Upper lobe of right lung (tissue), 1 donor: ENCODE measurements at regions not wholly inside any gene's neighbourhood (a gene's known extent, or its start where the extent isn't known, plus 50 kb on each side); places are given as distances from the start of the nearest gene placed in this dataset.

Source experiments
- ATAC-seq: fragments of 200-7000 bp; cut with Tn5 transposase; one replicate; pipeline ENCODE4 v1.9.1; 2020; ENCODE audit warnings: mild to moderate bottlenecking, moderate library complexity
- DNase-seq: peaks from one replicate; pipeline ENCODE4 v3.0.0-alpha.2; 2020
- H3K27ac ChIP-seq: fragments of 200-600 bp; one replicate; pipeline ENCODE4 v1.8.0; 2022
- H3K27me3 ChIP-seq: fragments of 200-600 bp; one replicate; pipeline ENCODE4 v1.8.0; 2022; ENCODE audit warnings: mild to moderate bottlenecking
- H3K36me3 ChIP-seq: fragments of 200-600 bp; one replicate; pipeline ENCODE4 v1.8.0; 2022
- H3K4me1 ChIP-seq: fragments of 200-600 bp; one replicate; pipeline ENCODE4 v1.8.0; 2022
- H3K4me3 ChIP-seq: fragments of 200-600 bp; one replicate; pipeline ENCODE4 v1.8.0; 2022; ENCODE audit warnings: mild to moderate bottlenecking
- H3K9me3 ChIP-seq: fragments of 200-600 bp; one replicate; pipeline ENCODE4 v1.8.0; 2022
- CTCF ChIP-seq: fragments of 200-600 bp; IDR thresholded peaks from one replicate; pipeline ENCODE4 v1.8.0; 2022; ENCODE audit warnings: antibody characterized with exemption
- intact Hi-C: fragments of 100-400 bp; cut with DNase I; formaldehyde crosslinking; loops from one replicate; pipeline ENCODE4 v1.11.0; 2022
- donor health status: DM: no; HTN: yes; CAD: no; lungs with severe emphysema.

GRCh38 chr1:29640428-29640785, 404.1 kb downstream of the PTPRU start:
- TF ChIP-seq CTCF, result no peak
- H3K4me3 ChIP-seq, result no peak overlapping the region
- H3K36me3 ChIP-seq, result no peaks in the 10 kb centered on the region
- no peak for DNase-seq
- no peaks in the 10 kb centered on the region for H3K27me3 ChIP-seq
- no peaks in the 10 kb centered on the region for H3K4me1 ChIP-seq
- intact Hi-C loops, result no loop called here
- no peak overlapping the region for H3K27ac ChIP-seq
- no peak for ATAC-seq
- no peaks in the 10 kb centered on the region for H3K9me3 ChIP-seq

DNA sequence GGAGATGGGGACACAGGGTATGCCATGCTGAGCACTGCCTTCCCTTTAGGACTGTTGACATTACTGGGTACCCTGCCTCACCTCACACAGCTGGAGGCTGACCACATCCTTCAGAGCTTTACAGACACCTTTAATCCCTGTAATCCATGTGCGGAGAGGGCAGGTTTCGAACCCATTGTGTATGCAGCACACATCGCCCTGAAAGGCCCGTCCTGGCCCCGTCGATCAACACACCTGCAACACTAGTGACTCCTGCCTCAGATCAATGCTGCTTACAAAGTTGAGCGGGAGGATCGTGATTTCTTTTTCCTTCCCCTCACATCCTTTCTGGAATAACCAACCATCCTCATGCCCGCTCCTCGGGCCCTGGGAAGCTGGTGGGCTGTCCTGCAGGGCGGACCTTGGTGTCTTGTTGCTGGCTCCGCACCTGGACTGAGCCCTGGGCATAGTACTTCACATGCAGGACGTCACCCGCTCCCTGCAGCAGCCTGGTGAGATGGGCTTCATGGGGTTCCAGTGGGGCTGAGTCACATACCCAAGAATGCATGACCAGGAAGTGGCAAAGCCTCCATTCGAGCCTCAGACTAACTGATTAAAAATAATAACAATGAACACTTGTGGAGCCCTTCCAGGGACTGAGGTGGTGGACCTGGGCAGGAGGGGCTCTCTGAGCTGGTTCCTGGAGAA, 403.6 kb downstream of the PTPRU start:
- H3K4me1 ChIP-seq, result no peaks in the 10 kb centered on the region
- H3K9me3 ChIP-seq, result no peaks in the 10 kb centered on the region
- no peak for TF ChIP-seq CTCF
- DNase-seq, result no peak
- no peak overlapping the region for H3K4me3 ChIP-seq
- no peak overlapping the region for H3K27ac ChIP-seq
- no peaks in the 10 kb centered on the region for H3K27me3 ChIP-seq
- H3K36me3 ChIP-seq, result no peaks in the 10 kb centered on the region
- intact Hi-C loops, result no loop called here
- no peak for ATAC-seq

DNA sequence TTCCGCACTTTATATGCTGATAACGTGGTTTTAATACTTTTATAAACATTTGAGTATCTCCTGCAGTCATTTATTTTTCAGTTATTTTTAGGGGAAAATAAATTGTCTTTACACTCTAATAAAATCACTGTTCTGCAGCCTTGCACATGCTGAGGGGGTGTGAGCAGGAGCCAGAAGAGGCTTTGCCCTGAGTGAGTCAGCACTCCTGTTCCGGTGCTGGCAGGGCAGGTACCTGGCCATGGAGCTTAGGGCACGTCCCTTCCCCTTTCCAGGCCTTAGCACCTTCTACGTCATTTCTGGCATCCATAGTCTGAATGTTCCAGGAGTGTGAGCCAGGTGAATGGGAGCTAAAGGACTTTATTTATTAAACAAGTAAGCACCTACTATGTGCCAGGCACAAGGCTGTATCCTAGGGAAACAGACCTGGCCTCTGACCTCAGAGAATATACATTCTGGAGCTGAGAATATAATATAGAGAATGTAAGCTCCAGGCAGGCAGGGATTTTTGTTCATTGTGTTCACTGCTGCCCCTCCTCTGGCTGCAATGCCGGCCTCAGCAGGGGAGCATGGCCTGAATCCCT, 402.9 kb downstream of the PTPRU start:
- intact Hi-C loops, result no loop called here
- peak; percentile 20 for ATAC-seq
- Histone ChIP-seq H3K4me1 (no peaks in the 10 kb centered on the region), H3K27ac (no peak overlapping the region), H3K36me3 (no peaks in the 10 kb centered on the region), H3K9me3 (no peaks in the 10 kb centered on the region), H3K4me3 (no peak overlapping the region), H3K27me3 (no peaks in the 10 kb centered on the region)
- DNase-seq, result no peak
- TF ChIP-seq CTCF, result no peak

DNA sequence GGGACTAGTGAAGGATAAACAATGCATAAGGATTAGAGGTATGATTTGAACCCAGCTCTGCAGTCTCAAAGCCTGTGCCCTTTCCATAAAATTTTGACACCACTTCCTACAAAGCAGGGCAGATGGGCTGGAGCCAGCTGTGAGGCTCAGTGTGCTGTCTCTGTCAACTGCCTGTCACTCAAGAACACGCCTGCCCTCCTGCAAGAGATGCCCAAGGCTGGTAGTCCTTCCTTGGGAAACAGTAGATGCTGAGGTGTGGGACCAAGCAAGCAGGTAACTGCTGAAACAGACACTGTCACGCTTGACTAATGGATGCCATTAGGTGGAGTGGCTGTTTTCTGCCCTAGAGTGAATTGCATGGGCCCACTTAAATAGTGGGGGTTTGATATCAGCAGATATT, 402.0 kb downstream of the PTPRU start:
- DNase-seq, result no peak
- Histone ChIP-seq H3K27me3 (peaks cover 5% of the 10 kb centered on the region), H3K27ac (no peak overlapping the region), H3K9me3 (no peaks in the 10 kb centered on the region), H3K4me1 (no peaks in the 10 kb centered on the region), H3K4me3 (no peak overlapping the region), H3K36me3 (no peaks in the 10 kb centered on the region)
- intact Hi-C loops, result no loop called here
- no peak for ATAC-seq
- TF ChIP-seq CTCF, result no peak

DNA sequence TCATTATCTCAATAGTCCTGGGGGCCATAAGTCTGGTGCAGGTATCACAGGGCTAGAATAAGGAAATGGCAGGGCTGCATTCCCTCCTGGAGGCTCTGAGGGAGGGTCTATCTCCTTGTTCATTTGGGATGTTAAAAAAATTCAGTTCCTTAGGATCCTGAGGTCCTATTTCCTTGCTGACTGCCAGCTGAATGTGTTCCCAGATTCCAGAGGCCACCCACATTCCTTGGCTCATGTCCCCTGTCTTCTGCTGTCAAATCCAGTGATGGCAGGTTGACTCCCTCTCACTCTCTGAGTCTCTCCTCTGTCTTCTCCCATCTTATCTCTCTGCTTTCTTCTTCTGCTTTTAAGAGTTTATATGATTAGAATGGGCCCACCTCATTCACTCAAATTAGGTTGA, 400.6 kb downstream of the PTPRU start:
- no peaks in the 10 kb centered on the region for H3K4me1 ChIP-seq
- ATAC-seq (no peak), DNase-seq (no peak)
- intact Hi-C loops, result no loop called here
- H3K9me3 ChIP-seq, result no peaks in the 10 kb centered on the region
- H3K27ac ChIP-seq, result no peak overlapping the region
- TF ChIP-seq CTCF, result no peak
- H3K36me3 ChIP-seq, result no peaks in the 10 kb centered on the region
- peaks cover 5% of the 10 kb centered on the region for H3K27me3 ChIP-seq
- no peak overlapping the region for H3K4me3 ChIP-seq
